ENCODE measurements at regions not wholly inside any gene's neighbourhood (a gene's known extent, or its start where the extent isn't known, plus 50 kb on each side); places are given as distances from the start of the nearest gene placed in this dataset.
A peak's percentile ranks its signal among the peaks of the same experiment; 100 is the strongest.

DNA sequence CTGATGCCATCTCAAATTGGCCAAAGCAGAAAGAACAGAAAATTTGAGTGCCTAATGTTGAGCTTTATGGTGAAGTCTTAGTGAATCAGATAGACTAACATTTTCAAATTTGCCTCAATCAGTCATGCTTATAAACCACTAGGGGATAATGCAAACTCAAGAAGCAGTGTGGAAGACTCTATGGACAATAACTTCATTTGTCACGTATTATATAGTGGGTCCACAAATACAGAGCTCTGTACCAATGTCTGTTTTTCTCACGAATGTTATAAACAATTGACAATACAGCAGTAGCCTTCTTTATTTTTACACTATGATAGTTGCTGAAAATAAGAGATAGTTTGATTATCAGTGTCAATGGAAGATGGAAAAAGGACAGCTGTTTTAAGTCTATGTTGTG, 190.8 kb upstream of the SLC8A1 start:
- no peak for DNase-seq (ENCODE audit: low spot score)
- Histone ChIP-seq H3K27ac (ENCODE audit: poor library complexity, severe bottlenecking) (no peak overlapping the region), H3K4me1 (ENCODE audit: insufficient read depth, poor library complexity, severe bottlenecking) (no peaks in the 10 kb centered on the region), H3K9me3 (ENCODE audit: severe bottlenecking) (no peaks in the 10 kb centered on the region), H3K27me3 (ENCODE audit: insufficient read depth, poor library complexity, severe bottlenecking) (no peaks in the 10 kb centered on the region), H3K36me3 (ENCODE audit: low read depth) (no peaks in the 10 kb centered on the region), H3K4me3 (ENCODE audit: severe bottlenecking) (no peak overlapping the region)
- no peak for ATAC-seq (ENCODE audit: low read depth)
- TF ChIP-seq, protein P1, sequence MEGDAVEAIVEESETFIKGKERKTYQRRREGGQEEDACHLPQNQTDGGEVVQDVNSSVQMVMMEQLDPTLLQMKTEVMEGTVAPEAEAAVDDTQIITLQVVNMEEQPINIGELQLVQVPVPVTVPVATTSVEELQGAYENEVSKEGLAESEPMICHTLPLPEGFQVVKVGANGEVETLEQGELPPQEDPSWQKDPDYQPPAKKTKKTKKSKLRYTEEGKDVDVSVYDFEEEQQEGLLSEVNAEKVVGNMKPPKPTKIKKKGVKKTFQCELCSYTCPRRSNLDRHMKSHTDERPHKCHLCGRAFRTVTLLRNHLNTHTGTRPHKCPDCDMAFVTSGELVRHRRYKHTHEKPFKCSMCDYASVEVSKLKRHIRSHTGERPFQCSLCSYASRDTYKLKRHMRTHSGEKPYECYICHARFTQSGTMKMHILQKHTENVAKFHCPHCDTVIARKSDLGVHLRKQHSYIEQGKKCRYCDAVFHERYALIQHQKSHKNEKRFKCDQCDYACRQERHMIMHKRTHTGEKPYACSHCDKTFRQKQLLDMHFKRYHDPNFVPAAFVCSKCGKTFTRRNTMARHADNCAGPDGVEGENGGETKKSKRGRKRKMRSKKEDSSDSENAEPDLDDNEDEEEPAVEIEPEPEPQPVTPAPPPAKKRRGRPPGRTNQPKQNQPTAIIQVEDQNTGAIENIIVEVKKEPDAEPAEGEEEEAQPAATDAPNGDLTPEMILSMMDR (IDR thresholded peaks at IDR 0.05; ENCODE audit: poor library complexity, severe bottlenecking): no peak

- ATAC-seq (ENCODE audit: low read depth) (no peak), DNase-seq (ENCODE audit: low spot score) (no peak)
- no peaks in the 10 kb centered on the region for H3K4me1 ChIP-seq (ENCODE audit: insufficient read depth, poor library complexity, severe bottlenecking)
- H3K9me3 ChIP-seq (ENCODE audit: severe bottlenecking): no peaks in the 10 kb centered on the region
- TF ChIP-seq, protein P1 (IDR thresholded peaks at IDR 0.05; ENCODE audit: poor library complexity, severe bottlenecking): no peak
- H3K4me3 ChIP-seq (ENCODE audit: severe bottlenecking): no peak overlapping the region
- no peaks in the 10 kb centered on the region for H3K36me3 ChIP-seq (ENCODE audit: low read depth)
- H3K27ac ChIP-seq (ENCODE audit: poor library complexity, severe bottlenecking): no peak overlapping the region
- H3K27me3 ChIP-seq (ENCODE audit: insufficient read depth, poor library complexity, severe bottlenecking): no peaks in the 10 kb centered on the region
These were observed 194.8 kb upstream of the SLC8A1 start for GRCh38 chr2:40646642-40647041.

DNA sequence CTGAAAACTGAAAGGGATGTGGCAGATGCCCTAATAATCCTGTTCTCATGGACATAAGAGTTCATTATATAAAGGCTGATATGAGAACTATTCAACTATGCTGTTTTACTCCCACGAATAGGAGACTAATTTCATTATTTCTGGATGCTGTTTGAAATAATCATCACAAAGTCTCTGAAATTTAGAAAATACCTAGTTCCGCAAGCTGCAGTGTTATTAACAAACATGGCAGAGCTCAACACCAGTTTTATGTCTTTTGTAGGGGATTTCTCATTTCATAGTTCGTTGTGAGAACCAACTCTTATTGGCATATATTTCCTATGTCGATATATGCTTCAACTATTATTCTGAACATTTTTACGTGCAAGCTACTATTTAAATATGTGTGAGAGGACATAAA, 200.3 kb upstream of the SLC8A1 start:
- no peak overlapping the region for H3K4me3 ChIP-seq (ENCODE audit: severe bottlenecking)
- TF ChIP-seq, protein P1 (IDR thresholded peaks at IDR 0.05; ENCODE audit: poor library complexity, severe bottlenecking): no peak
- ATAC-seq (ENCODE audit: low read depth) (no peak), DNase-seq (ENCODE audit: low spot score) (no peak)
- H3K27ac ChIP-seq (ENCODE audit: poor library complexity, severe bottlenecking): no peak overlapping the region
- no peaks in the 10 kb centered on the region for H3K27me3 ChIP-seq (ENCODE audit: insufficient read depth, poor library complexity, severe bottlenecking)
- H3K36me3 ChIP-seq (ENCODE audit: low read depth): no peaks in the 10 kb centered on the region
- H3K9me3 ChIP-seq (ENCODE audit: severe bottlenecking): no peaks in the 10 kb centered on the region
- peaks cover 22% of the 10 kb centered on the region for H3K4me1 ChIP-seq (ENCODE audit: insufficient read depth, poor library complexity, severe bottlenecking)

- DNase-seq (ENCODE audit: low spot score) (no peak), ATAC-seq (ENCODE audit: low read depth) (peak; percentile 87)
- H3K4me1 ChIP-seq (ENCODE audit: insufficient read depth, poor library complexity, severe bottlenecking): peaks cover 22% of the 10 kb centered on the region
- no peak overlapping the region for H3K4me3 ChIP-seq (ENCODE audit: severe bottlenecking)
- no peaks in the 10 kb centered on the region for H3K27me3 ChIP-seq (ENCODE audit: insufficient read depth, poor library complexity, severe bottlenecking)
- peak overlapping the region; percentile 56 for H3K27ac ChIP-seq (ENCODE audit: poor library complexity, severe bottlenecking)
- TF ChIP-seq, protein P1 (IDR thresholded peaks at IDR 0.05; ENCODE audit: poor library complexity, severe bottlenecking): no peak
- no peaks in the 10 kb centered on the region for H3K36me3 ChIP-seq (ENCODE audit: low read depth)
- no peaks in the 10 kb centered on the region for H3K9me3 ChIP-seq (ENCODE audit: severe bottlenecking)
These were observed 201.9 kb upstream of the SLC8A1 start for GRCh38 chr2:40653829-40654228.

DNA sequence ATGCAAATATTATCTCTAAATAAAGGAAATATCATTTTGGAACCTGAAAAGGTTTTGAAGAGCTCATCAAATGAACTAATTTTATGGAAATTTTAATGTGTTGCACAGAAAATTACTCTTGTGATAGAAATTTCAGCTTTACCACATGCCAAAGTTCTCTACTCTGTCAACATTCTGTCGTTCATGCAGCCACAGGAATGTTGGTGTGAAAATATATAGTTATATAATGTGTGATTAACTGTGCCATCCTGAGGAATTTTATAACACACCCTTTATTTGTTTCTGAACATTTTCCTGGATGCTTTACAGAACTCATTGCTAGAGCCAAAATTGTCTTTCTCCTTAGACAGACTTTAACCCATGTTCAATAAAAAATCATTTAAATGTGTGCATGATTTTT, 202.5 kb upstream of the SLC8A1 start:
- H3K36me3 ChIP-seq (ENCODE audit: low read depth): no peaks in the 10 kb centered on the region
- DNase-seq (ENCODE audit: low spot score) (no peak), ATAC-seq (ENCODE audit: low read depth) (peak; percentile 62)
- H3K9me3 ChIP-seq (ENCODE audit: severe bottlenecking): no peaks in the 10 kb centered on the region
- no peaks in the 10 kb centered on the region for H3K27me3 ChIP-seq (ENCODE audit: insufficient read depth, poor library complexity, severe bottlenecking)
- TF ChIP-seq, protein P1 (IDR thresholded peaks at IDR 0.05; ENCODE audit: poor library complexity, severe bottlenecking): no peak
- peaks cover 22% of the 10 kb centered on the region for H3K4me1 ChIP-seq (ENCODE audit: insufficient read depth, poor library complexity, severe bottlenecking)
- peak overlapping the region; percentile 56 for H3K27ac ChIP-seq (ENCODE audit: poor library complexity, severe bottlenecking)
- H3K4me3 ChIP-seq (ENCODE audit: severe bottlenecking): no peak overlapping the region

Data from RWPE2 (cell line).